ENCODE measurements at regions not wholly inside any gene's neighbourhood (a gene's known extent, or its start where the extent isn't known, plus 50 kb on each side); places are given as distances from the start of the nearest gene placed in this dataset.

DNA sequence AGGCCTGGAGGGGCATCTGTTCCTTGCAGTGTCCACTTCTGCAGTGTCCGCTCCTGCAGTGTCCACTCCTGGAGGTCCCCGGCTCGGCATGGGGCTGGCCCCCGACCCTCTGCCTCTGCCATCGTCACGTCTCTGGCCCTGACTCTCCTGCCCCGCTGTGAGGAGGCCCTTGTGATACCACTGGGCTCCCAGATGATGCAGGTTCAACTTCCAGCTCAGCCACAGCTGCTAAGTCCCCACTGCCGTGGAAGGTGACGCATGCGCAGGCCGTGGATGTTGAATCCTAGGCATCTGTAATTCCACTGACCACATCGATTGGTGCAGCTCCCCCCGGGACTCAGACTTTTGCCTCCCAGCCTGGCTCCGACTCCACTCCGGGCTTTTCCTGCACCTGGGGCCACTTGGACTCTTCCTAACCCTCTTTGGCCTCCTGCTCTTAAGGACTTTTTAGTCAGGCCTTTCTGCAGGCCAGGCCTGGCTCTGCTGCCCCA lies 95.1 kb downstream of the GLRX3 start:
- POLR2A ChIA-PET (ENCODE audit: unreplicated experiment) = no interaction called here
- no peak for DNase-seq
- Histone ChIP-seq H2AK5ac (ENCODE audit: low read depth, low read length) (no peak overlapping the region), H3K27me3 (ENCODE audit: control insufficient read depth, insufficient read depth, low read length) (no peaks in the 10 kb centered on the region), H2BK5ac (ENCODE audit: low read depth, low read length, poor library complexity, severe bottlenecking) (no peak overlapping the region), H2BK15ac (ENCODE audit: low read depth, low read length) (no peak overlapping the region), H3K14ac (replicated peaks; ENCODE audit: low read depth, low read length) (no peak overlapping the region), H4K5ac (ENCODE audit: low read depth, low read length) (no peak overlapping the region), H3K9ac (ENCODE audit: low read depth, low read length) (no peak overlapping the region), H3K9me1 (ENCODE audit: insufficient read depth, low read length) (no peaks in the 10 kb centered on the region), H3K56ac (ENCODE audit: extremely low read depth, insufficient read depth, low read length) (no peak overlapping the region), H3K23ac (ENCODE audit: low read depth, low read length) (no peak overlapping the region), H2AK9ac (replicated peaks; ENCODE audit: low read depth, low read length, poor library complexity) (no peak overlapping the region), H3K4me1 (ENCODE audit: control insufficient read depth, insufficient read depth, low read length) (no peaks in the 10 kb centered on the region), H3K4me2 (ENCODE audit: low read depth, low read length) (no peak overlapping the region), H3K27ac (ENCODE audit: insufficient read depth, low read length) (no peak overlapping the region), H4K8ac (ENCODE audit: low read depth in 2 of 2, low read length in 2 of 2) (no peak overlapping the region), H3K4ac (ENCODE audit: low read depth, low read length) (no peak overlapping the region), H2BK20ac (ENCODE audit: low read depth, low read length) (no peak overlapping the region), H3K18ac (ENCODE audit: low read depth, low read length) (no peak overlapping the region), H3K9me3 (ENCODE audit: control insufficient read depth, insufficient read depth, low read length) (peaks cover 48% of the 10 kb centered on the region), H2AFZ (replicated peaks; ENCODE audit: low read length, poor library complexity) (peak overlapping the region; percentile 27), H3K79me1 (ENCODE audit: low read depth in 1 of 2, low read length in 2 of 2) (no peaks in the 10 kb centered on the region), H4K20me1 (ENCODE audit: insufficient read depth, low read length) (no peaks in the 10 kb centered on the region), H3K4me3 (ENCODE audit: insufficient read depth, low read depth, low read length) (no peak overlapping the region), H4K91ac (ENCODE audit: insufficient read depth, low read depth, low read length) (no peak overlapping the region), H2BK120ac (ENCODE audit: low read depth, low read length) (no peak overlapping the region), H3K36me3 (ENCODE audit: control insufficient read depth, insufficient read depth, low read length) (no peaks in the 10 kb centered on the region)
- in situ Hi-C loops (cut with MboI; ENCODE audit: low sequenced_read_pairs) = no loop called here
- no TSS peak for BruUV-seq (replicated peaks)
- no CpG with 5 or more reads among the region's 15 CpGs for WGBS, 2 experiments (ENCODE audit: extremely low coverage in 2 of 2, insufficient read length in 1 of 2)
- no peak for ATAC-seq (ENCODE audit: low read depth)
- dilution Hi-C loops (cut with HindIII; ENCODE audit: low sequenced_read_pairs, unreplicated experiment) = no loop called here
- intact Hi-C loops (cut with micrococcal nuclease) = no loop called here
- CTCF ChIA-PET = no interaction called here
- TF ChIP-seq RFX5 (IDR thresholded peaks at IDR 0.05; ENCODE audit: low read depth, low read length) (no peak), MAFK (IDR thresholded peaks at IDR 0.05; ENCODE audit: low read depth, low read length) (no peak), CEBPB (IDR thresholded peaks at IDR 0.05; ENCODE audit: low read depth, low read length) (no peak), BHLHE40 (IDR thresholded peaks at IDR 0.05; ENCODE audit: low read depth, low read length) (no peak), NFE2L2 (IDR thresholded peaks at IDR 0.05; ENCODE audit: low read depth, low read length) (no peak)
